ENCODE measurements at regions not wholly inside any gene's neighbourhood (a gene's known extent, or its start where the extent isn't known, plus 50 kb on each side); places are given as distances from the start of the nearest gene placed in this dataset.

GRCh38 chr12:34287437-34287836, 265.1 kb downstream of the ALG10 start:
- TF ChIP-seq, protein P1, sequence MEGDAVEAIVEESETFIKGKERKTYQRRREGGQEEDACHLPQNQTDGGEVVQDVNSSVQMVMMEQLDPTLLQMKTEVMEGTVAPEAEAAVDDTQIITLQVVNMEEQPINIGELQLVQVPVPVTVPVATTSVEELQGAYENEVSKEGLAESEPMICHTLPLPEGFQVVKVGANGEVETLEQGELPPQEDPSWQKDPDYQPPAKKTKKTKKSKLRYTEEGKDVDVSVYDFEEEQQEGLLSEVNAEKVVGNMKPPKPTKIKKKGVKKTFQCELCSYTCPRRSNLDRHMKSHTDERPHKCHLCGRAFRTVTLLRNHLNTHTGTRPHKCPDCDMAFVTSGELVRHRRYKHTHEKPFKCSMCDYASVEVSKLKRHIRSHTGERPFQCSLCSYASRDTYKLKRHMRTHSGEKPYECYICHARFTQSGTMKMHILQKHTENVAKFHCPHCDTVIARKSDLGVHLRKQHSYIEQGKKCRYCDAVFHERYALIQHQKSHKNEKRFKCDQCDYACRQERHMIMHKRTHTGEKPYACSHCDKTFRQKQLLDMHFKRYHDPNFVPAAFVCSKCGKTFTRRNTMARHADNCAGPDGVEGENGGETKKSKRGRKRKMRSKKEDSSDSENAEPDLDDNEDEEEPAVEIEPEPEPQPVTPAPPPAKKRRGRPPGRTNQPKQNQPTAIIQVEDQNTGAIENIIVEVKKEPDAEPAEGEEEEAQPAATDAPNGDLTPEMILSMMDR (IDR thresholded peaks at IDR 0.05): no peak
- TF ChIP-seq POLR2A (IDR thresholded peaks at IDR 0.05): no peak

All from body of pancreas (tissue), 4 donors.